T-cell (primary cell): ENCODE measurements at regions not wholly inside any gene's neighbourhood (a gene's known extent, or its start where the extent isn't known, plus 50 kb on each side); places are given as distances from the start of the nearest gene placed in this dataset.

Experiments used
- ATAC-seq, 4 experiments: fragments of 200-7000 bp in 3 of 4; fragments of 150-1000 bp in 1 of 4; cut with Tn5 transposase; replicated peaks in 1 of 4; 1 replicate in 3 of 4; 2 replicates in 1 of 4; pipeline ENCODE4 v1.10.0; 2021; ENCODE audit warnings: moderate library complexity in 3 of 4, mild to moderate bottlenecking in 2 of 4, moderate number of reproducible peaks in 1 of 4
- CTCF ChIA-PET, 2 donors: fragments of 300-600 bp; sonication (Branson Sonifier 250); formaldehyde crosslinking; loops; one replicate each; lab custom pipeline; 2022; ENCODE audit warnings: antibody characterized with exemption in 2 of 2; lab: Charles Lee
- POLR2A ChIA-PET, 2 donors: fragments of 300-600 bp; sonication (Branson Sonifier 250); formaldehyde crosslinking; loops; one replicate each; lab custom pipeline; 2022; ENCODE audit warnings: antibody characterized with exemption in 2 of 2; lab: Charles Lee
- DNase-seq, 35 experiments: peaks; one replicate each; pipeline versions ENCODE4 v3.0.0 to v3.0.0-alpha.2; 2013 to 2023
- H3K27ac ChIP-seq: one replicate; pipeline ENCODE4 v1.5.1; 2013; ENCODE audit warnings: low read length
- H3K27me3 ChIP-seq, 2 experiments: replicated peaks in 1 of 2; 1 replicate in 1 of 2; 2 replicates in 1 of 2; pipeline versions ENCODE4 v1.6.1 to v1.7.0; 2013; ENCODE audit warnings: low read length in 1 of 2, mixed read lengths in 1 of 2; ENCODE audit not compliant: control insufficient read depth in 2 of 2, insufficient read depth in 2 of 2; ENCODE audit errors: extremely low read depth in 1 of 2
- H3K36me3 ChIP-seq, 2 donors: 1 replicate in 1 of 2; 2 replicates in 1 of 2; pipeline versions ENCODE4 v1.6.1 to v1.7.0; 2013; ENCODE audit warnings: low read length in 1 of 2; ENCODE audit not compliant: control insufficient read depth in 2 of 2, insufficient read depth in 1 of 2; ENCODE audit errors: extremely low read depth in 1 of 2
- H3K4me1 ChIP-seq, 2 experiments: 1 replicate in 1 of 2; 2 replicates in 1 of 2; pipeline versions ENCODE4 v1.6.1 to v1.7.0; 2013; ENCODE audit warnings: low read length in 2 of 2, mixed read lengths in 1 of 2; ENCODE audit not compliant: insufficient read depth in 2 of 2, control insufficient read depth in 1 of 2; ENCODE audit errors: extremely low read depth in 1 of 2
- H3K4me3 ChIP-seq, 2 donors: 1 replicate in 1 of 2; 2 replicates in 1 of 2; pipeline versions ENCODE4 v1.5.1 to v1.7.0; 2013; ENCODE audit warnings: mild to moderate bottlenecking in 2 of 2, low read length in 1 of 2, moderate library complexity in 1 of 2; ENCODE audit not compliant: control insufficient read depth in 1 of 2; ENCODE audit errors: extremely low read depth in 1 of 2
- H3K9me3 ChIP-seq: 2 replicates; pipeline ENCODE4 v1.7.0; 2013
- H3K27ac Mint-ChIP-seq, 2 donors: one replicate each; pipeline ENCODE4 v1.8.0; 2020 to 2021; ENCODE audit warnings: mild to moderate bottlenecking in 2 of 2, mixed read lengths in 2 of 2
- H3K27me3 Mint-ChIP-seq, 2 donors: one replicate each; pipeline ENCODE4 v1.8.0; 2021 to 2022; ENCODE audit warnings: mixed read lengths in 2 of 2
- H3K36me3 Mint-ChIP-seq: one replicate; pipeline ENCODE4 v1.8.0; 2021; ENCODE audit warnings: mixed read lengths
- H3K4me1 Mint-ChIP-seq, 3 donors: one replicate each; pipeline ENCODE4 v1.8.0; 2020 to 2022; ENCODE audit warnings: mixed read lengths in 3 of 3, mild to moderate bottlenecking in 1 of 3
- H3K4me3 Mint-ChIP-seq, 3 donors: one replicate each; pipeline ENCODE4 v1.8.0; 2020 to 2022; ENCODE audit warnings: mild to moderate bottlenecking in 3 of 3, mixed read lengths in 3 of 3, moderate library complexity in 3 of 3
- H3K9me3 Mint-ChIP-seq, 3 donors: one replicate each; pipeline ENCODE4 v1.8.0; 2020 to 2022; ENCODE audit warnings: mixed read lengths in 3 of 3
- WGBS: methylation state at CpG from one replicate; pipeline ENCODE4 v1.1.5; 2013; ENCODE audit warnings: missing lambda C conversion rate; ENCODE audit not compliant: insufficient coverage; 5-methylcytosine and 5-hydroxymethylcytosine counted together

DNA sequence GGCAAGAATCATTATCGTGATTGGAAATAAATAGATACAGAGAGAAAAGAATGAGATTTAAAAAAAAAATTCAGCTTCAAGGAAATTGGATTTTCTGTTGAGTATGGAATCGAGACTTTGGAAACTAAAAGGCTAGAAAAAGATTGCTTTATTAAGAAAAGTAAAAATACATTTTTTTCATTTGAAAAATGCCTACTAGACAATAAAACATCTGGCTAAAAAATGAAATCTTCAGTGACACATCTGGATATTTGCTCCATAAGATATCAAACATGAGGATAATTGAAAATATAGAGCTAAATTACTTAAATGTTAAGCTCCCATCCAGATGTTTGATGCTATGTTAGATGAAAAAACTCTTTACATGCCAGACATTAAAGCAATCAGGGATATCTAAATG, 879.5 kb downstream of the TSN start:
- Mint-ChIP-seq H3K27ac (no peak overlapping the region), H3K4me3 (no peak overlapping the region), H3K4me1 (no peaks in the 10 kb centered on the region), H3K27me3 (no peaks in the 10 kb centered on the region), H3K9me3 (peaks cover 4 to 10% (median 4%) of the 10 kb centered on the region in 3 donors), H3K36me3 (no peaks in the 10 kb centered on the region)
- POLR2A ChIA-PET: no interaction called here
- H3K27ac ChIP-seq: no peak overlapping the region
- 100% methylated on average over 1 of the region's 2 CpGs for WGBS
- CTCF ChIA-PET: no interaction called here
- ATAC-seq (no peak), DNase-seq (no peak)
- H3K36me3 ChIP-seq: no peaks in the 10 kb centered on the region
- H3K4me1 ChIP-seq: no peaks in the 10 kb centered on the region
- no peaks in the 10 kb centered on the region for H3K27me3 ChIP-seq
- H3K9me3 ChIP-seq: no peaks in the 10 kb centered on the region
- H3K4me3 ChIP-seq: no peak overlapping the region

DNA sequence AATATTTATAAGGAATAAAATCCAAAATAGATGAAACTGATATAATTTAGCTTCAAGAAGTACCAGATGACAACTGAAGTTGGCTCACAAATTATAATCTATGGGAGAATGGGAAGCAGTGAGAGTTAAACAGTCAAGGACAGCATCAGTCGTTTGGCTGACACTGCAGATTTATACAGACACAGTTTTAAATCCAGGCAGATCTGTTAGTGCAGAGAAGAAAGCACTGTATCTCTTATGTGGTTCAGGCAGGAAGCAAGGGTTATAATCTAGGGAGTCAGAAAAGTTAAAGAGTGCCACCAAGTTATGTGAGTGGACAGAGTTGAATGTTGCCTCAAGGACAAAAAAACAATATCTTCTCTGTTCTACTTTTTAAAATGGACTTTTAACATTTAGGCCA, 880.2 kb downstream of the TSN start:
- Mint-ChIP-seq H3K27me3 (no peaks in the 10 kb centered on the region), H3K27ac (no peak overlapping the region), H3K36me3 (no peaks in the 10 kb centered on the region), H3K4me3 (no peak overlapping the region), H3K9me3 (peaks cover 3 to 10% (median 4%) of the 10 kb centered on the region in 3 donors), H3K4me1 (no peaks in the 10 kb centered on the region)
- no peak for DNase-seq
- no peaks in the 10 kb centered on the region for H3K4me1 ChIP-seq
- no peak overlapping the region for H3K27ac ChIP-seq
- no peaks in the 10 kb centered on the region for H3K36me3 ChIP-seq
- H3K9me3 ChIP-seq: no peaks in the 10 kb centered on the region
- no peaks in the 10 kb centered on the region for H3K27me3 ChIP-seq
- ChIA-PET CTCF (no interaction called here), POLR2A (no interaction called here)
- H3K4me3 ChIP-seq: no peak overlapping the region
- 50% methylated on average over 1 of the region's 1 CpG for WGBS
- ATAC-seq: no peak

DNA sequence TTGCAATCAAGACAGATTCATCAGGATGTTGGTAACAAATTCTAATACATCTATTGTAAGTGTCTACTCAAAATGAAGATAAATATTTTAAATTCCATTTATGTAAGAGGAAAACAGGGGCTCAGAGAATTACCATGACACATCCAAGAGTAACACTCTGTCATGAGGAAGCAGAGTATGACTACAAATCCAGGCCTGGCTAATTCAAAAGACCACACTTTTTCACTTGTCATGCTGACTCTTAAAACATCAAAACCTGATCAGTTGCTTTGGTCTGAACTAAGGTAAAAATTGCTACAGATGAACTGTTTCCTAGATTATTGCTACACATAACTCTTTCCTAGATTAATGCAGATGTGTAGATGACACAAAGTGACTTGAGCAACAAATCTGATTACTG, 880.6 kb downstream of the TSN start:
- Mint-ChIP-seq H3K27me3 (no peaks in the 10 kb centered on the region), H3K27ac (no peak overlapping the region), H3K4me1 (no peaks in the 10 kb centered on the region), H3K36me3 (no peaks in the 10 kb centered on the region), H3K9me3 (peaks cover 3 to 10% (median 4%) of the 10 kb centered on the region in 3 donors), H3K4me3 (no peak overlapping the region)
- Histone ChIP-seq H3K9me3 (no peaks in the 10 kb centered on the region), H3K27ac (no peak overlapping the region), H3K27me3 (no peaks in the 10 kb centered on the region), H3K4me1 (no peaks in the 10 kb centered on the region), H3K36me3 (no peaks in the 10 kb centered on the region), H3K4me3 (no peak overlapping the region)
- no peak for DNase-seq
- CTCF ChIA-PET: no interaction called here
- no peak for ATAC-seq
- POLR2A ChIA-PET: no interaction called here

DNA sequence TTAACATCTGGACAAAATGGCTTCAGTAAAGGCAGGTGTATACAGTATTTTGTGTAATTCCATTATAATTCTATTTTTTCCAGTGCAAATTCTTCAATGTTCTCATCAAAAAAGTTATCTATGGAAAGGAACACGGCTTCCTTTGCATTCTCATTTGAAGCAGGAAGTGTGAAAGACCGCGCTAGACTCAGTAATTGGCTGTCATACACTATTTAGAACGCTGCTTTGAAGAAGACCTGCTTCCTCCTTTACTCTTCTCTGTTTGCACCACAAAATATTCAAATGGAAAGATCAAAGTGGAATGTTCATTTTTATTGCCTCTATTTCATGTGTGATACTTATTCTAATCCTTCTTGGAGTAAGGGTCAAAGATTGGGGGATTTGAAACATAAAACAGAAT, 883.7 kb downstream of the TSN start:
- Mint-ChIP-seq H3K9me3 (peaks cover 0 to 19% (median 0%) of the 10 kb centered on the region in 3 donors), H3K36me3 (no peaks in the 10 kb centered on the region), H3K27ac (no peak overlapping the region), H3K27me3 (no peaks in the 10 kb centered on the region), H3K4me3 (no peak overlapping the region), H3K4me1 (no peaks in the 10 kb centered on the region)
- 60% methylated on average over 1 of the region's 4 CpGs for WGBS
- DNase-seq: no peak
- H3K9me3 ChIP-seq: no peaks in the 10 kb centered on the region
- ChIA-PET POLR2A (no interaction called here), CTCF (no interaction called here)
- H3K36me3 ChIP-seq: no peaks in the 10 kb centered on the region
- no peaks in the 10 kb centered on the region for H3K4me1 ChIP-seq
- H3K27ac ChIP-seq: no peak overlapping the region
- no peaks in the 10 kb centered on the region for H3K27me3 ChIP-seq
- H3K4me3 ChIP-seq: no peak overlapping the region
- ATAC-seq: no peak

DNA sequence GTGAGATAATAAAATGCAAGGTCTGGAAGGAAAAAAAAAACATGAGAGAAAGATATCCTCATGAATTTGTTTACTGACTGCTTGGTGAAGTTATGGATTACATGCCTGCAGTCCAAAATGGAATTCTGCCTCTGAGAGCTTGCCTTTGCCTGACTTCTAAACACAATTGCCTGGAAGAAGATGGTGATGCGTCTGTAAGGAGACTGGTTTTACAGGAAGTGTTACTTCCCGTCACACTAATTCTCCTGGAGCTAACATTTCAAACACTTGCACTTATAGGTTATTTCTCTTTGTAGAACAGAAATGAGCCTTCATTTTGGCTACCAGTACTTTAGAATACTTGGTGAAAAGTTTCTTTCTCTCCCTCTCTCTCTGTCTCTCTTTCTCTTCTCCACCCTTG, 884.3 kb downstream of the TSN start:
- POLR2A ChIA-PET: no interaction called here
- Mint-ChIP-seq H3K36me3 (no peaks in the 10 kb centered on the region), H3K4me1 (no peaks in the 10 kb centered on the region), H3K27ac (no peak overlapping the region), H3K4me3 (no peak overlapping the region), H3K27me3 (no peaks in the 10 kb centered on the region), H3K9me3 (peaks cover 0 to 18% (median 0%) of the 10 kb centered on the region in 3 donors)
- ATAC-seq: no peak
- H3K27me3 ChIP-seq: no peaks in the 10 kb centered on the region
- DNase-seq: no peak
- H3K4me3 ChIP-seq: no peak overlapping the region
- H3K4me1 ChIP-seq: no peaks in the 10 kb centered on the region
- CTCF ChIA-PET: no interaction called here
- no peak overlapping the region for H3K27ac ChIP-seq
- no CpG with 5 or more reads among the region's 2 CpGs for WGBS
- no peaks in the 10 kb centered on the region for H3K9me3 ChIP-seq
- no peaks in the 10 kb centered on the region for H3K36me3 ChIP-seq

DNA sequence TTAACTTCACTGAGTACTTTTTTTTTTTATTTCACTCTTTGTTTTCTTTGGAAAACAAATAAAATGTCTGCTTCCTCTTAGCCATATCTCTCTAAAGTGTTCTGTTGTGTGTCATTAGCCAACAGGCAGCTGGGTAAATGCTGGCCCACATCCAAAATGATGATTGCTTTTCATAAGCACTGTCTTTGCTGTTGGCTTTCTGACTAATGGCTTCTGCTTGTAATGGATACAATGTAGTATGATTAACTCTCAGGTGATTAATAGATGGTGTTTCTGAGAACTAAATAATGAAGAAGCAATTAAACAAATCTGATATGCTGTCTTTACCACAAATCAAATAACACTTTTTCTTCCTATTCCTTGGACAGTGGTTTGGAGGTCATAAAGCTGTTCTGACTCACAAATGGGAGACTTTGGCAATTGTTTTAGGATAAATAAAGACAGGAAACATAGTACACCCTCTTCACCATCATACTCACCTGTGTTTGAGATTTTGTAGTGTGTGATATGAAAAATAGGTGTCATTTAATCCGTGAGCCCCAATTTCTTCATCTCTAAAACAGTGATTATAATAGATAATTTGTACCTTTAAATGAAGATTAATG, 888.4 kb downstream of the TSN start:
- Histone ChIP-seq H3K9me3 (no peaks in the 10 kb centered on the region), H3K4me3 (no peak overlapping the region), H3K4me1 (no peaks in the 10 kb centered on the region), H3K27ac (no peak overlapping the region), H3K36me3 (no peaks in the 10 kb centered on the region), H3K27me3 (no peaks in the 10 kb centered on the region)
- H3K4me1 Mint-ChIP-seq: no peaks in the 10 kb centered on the region
- ChIA-PET POLR2A (no interaction called here), CTCF (no interaction called here)
- ATAC-seq (no peak), DNase-seq (no peak)
- H3K36me3 Mint-ChIP-seq: no peaks in the 10 kb centered on the region
- H3K27ac Mint-ChIP-seq: no peak overlapping the region
- peaks cover 0 to 13% (median 6%) of the 10 kb centered on the region in 3 donors for H3K9me3 Mint-ChIP-seq
- WGBS: no CpG with 5 or more reads among the region's 1 CpG
- H3K4me3 Mint-ChIP-seq: no peak overlapping the region
- H3K27me3 Mint-ChIP-seq: no peaks in the 10 kb centered on the region

DNA sequence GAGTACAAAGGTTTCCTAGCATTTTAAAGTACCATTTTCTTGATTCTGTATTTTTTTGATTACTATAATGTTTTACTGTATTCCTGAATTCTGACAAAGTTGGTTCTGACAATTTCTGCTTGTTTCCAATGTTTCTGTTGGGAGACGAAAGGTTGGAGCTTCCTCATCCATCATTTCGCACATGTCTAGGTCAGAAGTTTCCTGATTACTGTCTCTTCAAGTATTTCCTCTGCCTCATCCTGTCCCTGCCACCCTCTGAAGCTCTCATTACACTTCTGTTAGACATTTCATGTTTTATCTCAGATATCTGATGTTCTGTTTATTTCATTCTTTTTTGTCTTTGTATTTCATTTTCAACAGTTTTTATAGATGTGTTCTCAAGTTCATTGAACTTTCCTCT, 895.8 kb downstream of the TSN start:
- ChIA-PET CTCF (no interaction called here), POLR2A (no interaction called here)
- Mint-ChIP-seq H3K4me3 (no peak overlapping the region), H3K4me1 (no peaks in the 10 kb centered on the region), H3K27me3 (no peaks in the 10 kb centered on the region), H3K27ac (no peak overlapping the region), H3K36me3 (no peaks in the 10 kb centered on the region), H3K9me3 (peaks cover 0 to 13% (median 0%) of the 10 kb centered on the region in 3 donors)
- no peak overlapping the region for H3K27ac ChIP-seq
- ATAC-seq (no peak), DNase-seq (no peak)
- no CpG with 5 or more reads among the region's 2 CpGs for WGBS
- no peaks in the 10 kb centered on the region for H3K36me3 ChIP-seq
- no peaks in the 10 kb centered on the region for H3K27me3 ChIP-seq
- no peaks in the 10 kb centered on the region for H3K4me1 ChIP-seq
- H3K9me3 ChIP-seq: no peaks in the 10 kb centered on the region
- H3K4me3 ChIP-seq: no peak overlapping the region
